Type B pancreatic cell (in vitro differentiated cells): ENCODE measurements at regions not wholly inside any gene's neighbourhood (a gene's known extent, or its start where the extent isn't known, plus 50 kb on each side); places are given as distances from the start of the nearest gene placed in this dataset.

Experiments used
- DNase-seq: peaks from one replicate; pipeline ENCODE4 v3.0.0; 2021; ENCODE audit warnings: mixed read lengths; ENCODE audit not compliant: unreplicated experiment; ENCODE audit errors: extremely low spot score
- H3K27ac Mint-ChIP-seq: 2 replicates; pipeline ENCODE4 v1.8.0; 2021; ENCODE audit warnings: mild to moderate bottlenecking, mixed read lengths
- H3K27me3 Mint-ChIP-seq: 2 replicates; pipeline ENCODE4 v1.8.0; 2021; ENCODE audit warnings: mixed read lengths
- H3K36me3 Mint-ChIP-seq: 2 replicates; pipeline ENCODE4 v1.8.0; 2021; ENCODE audit warnings: mixed read lengths
- H3K4me1 Mint-ChIP-seq: one replicate; pipeline ENCODE4 v1.8.0; 2021; ENCODE audit warnings: mixed read lengths; ENCODE audit not compliant: unreplicated experiment
- H3K4me3 Mint-ChIP-seq: 2 replicates; pipeline ENCODE4 v1.8.0; 2021; ENCODE audit warnings: mild to moderate bottlenecking, mixed read lengths
- H3K9me3 Mint-ChIP-seq: 2 replicates; pipeline ENCODE4 v1.8.0; 2021; ENCODE audit warnings: mixed read lengths
- TF ChIP-seq, protein P1 (sequence below): fragments of 200-600 bp; sonication (generic); conservative IDR thresholded peaks from 2 replicates; pipeline ENCODE4 v1.5.0; 2021; ENCODE audit warnings: antibody characterized with exemption, mild to moderate bottlenecking

GRCh38 chr7:50226669-50227068 lies 77.8 kb upstream of the IKZF1 start:
- no peaks in the 10 kb centered on the region for H3K27me3 Mint-ChIP-seq
- H3K4me3 Mint-ChIP-seq, result no peak overlapping the region
- H3K36me3 Mint-ChIP-seq, result no peaks in the 10 kb centered on the region
- TF ChIP-seq, protein P1, sequence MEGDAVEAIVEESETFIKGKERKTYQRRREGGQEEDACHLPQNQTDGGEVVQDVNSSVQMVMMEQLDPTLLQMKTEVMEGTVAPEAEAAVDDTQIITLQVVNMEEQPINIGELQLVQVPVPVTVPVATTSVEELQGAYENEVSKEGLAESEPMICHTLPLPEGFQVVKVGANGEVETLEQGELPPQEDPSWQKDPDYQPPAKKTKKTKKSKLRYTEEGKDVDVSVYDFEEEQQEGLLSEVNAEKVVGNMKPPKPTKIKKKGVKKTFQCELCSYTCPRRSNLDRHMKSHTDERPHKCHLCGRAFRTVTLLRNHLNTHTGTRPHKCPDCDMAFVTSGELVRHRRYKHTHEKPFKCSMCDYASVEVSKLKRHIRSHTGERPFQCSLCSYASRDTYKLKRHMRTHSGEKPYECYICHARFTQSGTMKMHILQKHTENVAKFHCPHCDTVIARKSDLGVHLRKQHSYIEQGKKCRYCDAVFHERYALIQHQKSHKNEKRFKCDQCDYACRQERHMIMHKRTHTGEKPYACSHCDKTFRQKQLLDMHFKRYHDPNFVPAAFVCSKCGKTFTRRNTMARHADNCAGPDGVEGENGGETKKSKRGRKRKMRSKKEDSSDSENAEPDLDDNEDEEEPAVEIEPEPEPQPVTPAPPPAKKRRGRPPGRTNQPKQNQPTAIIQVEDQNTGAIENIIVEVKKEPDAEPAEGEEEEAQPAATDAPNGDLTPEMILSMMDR, result no peak
- DNase-seq, result no peak
- no peaks in the 10 kb centered on the region for H3K9me3 Mint-ChIP-seq
- H3K27ac Mint-ChIP-seq, result no peak overlapping the region
- no peaks in the 10 kb centered on the region for H3K4me1 Mint-ChIP-seq

DNA sequence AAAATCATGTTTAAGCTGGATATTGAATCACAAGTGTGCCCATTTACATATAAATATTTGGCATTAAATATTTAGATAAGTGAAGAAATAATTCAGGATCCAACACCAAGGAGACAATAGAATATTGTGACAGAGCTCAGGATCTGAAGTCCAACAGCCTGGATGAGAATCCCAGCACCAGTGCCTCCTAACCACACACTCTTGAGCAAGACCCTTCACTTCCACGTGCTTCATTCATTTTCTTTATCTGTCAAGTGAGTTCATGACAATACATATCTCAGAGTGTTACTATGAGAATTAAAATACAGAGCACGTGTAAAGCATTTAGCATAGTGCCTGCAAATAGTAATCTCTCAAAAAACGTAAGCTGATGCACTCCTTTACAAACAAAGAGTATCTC lies 78.4 kb upstream of the IKZF1 start:
- H3K27ac Mint-ChIP-seq, result no peak overlapping the region
- no peak overlapping the region for H3K4me3 Mint-ChIP-seq
- TF ChIP-seq, protein P1, result no peak
- no peak for DNase-seq
- no peaks in the 10 kb centered on the region for H3K4me1 Mint-ChIP-seq
- H3K27me3 Mint-ChIP-seq, result no peaks in the 10 kb centered on the region
- no peaks in the 10 kb centered on the region for H3K9me3 Mint-ChIP-seq
- H3K36me3 Mint-ChIP-seq, result no peaks in the 10 kb centered on the region

DNA sequence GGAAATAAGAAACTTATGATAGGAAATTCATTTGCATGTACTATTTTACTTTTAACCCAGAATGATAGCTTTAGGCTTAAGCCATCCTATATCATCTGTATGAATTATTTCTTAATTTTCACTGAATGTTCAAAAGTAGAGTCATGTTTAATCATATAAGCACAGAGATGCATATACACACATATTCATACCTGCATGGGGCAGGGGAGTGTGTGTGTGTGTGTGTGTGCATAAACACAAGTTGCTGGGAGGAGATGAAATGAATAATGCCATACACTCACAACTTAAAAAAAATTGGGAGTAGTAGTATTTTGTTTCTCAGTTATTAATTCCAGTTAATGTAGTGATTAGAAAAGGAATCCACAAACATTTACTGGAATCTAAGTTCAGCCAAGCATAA lies 83.1 kb upstream of the IKZF1 start:
- H3K27ac Mint-ChIP-seq, result no peak overlapping the region
- no peak for DNase-seq
- TF ChIP-seq, protein P1, result no peak
- H3K36me3 Mint-ChIP-seq, result no peaks in the 10 kb centered on the region
- no peak overlapping the region for H3K4me3 Mint-ChIP-seq
- H3K4me1 Mint-ChIP-seq, result peaks cover 3% of the 10 kb centered on the region
- no peaks in the 10 kb centered on the region for H3K9me3 Mint-ChIP-seq
- no peaks in the 10 kb centered on the region for H3K27me3 Mint-ChIP-seq

- H3K4me3 Mint-ChIP-seq, result no peak overlapping the region
- TF ChIP-seq, protein P1, result no peak
Observed at GRCh38 chr7:50221028-50221427, 83.5 kb upstream of the IKZF1 start.

DNA sequence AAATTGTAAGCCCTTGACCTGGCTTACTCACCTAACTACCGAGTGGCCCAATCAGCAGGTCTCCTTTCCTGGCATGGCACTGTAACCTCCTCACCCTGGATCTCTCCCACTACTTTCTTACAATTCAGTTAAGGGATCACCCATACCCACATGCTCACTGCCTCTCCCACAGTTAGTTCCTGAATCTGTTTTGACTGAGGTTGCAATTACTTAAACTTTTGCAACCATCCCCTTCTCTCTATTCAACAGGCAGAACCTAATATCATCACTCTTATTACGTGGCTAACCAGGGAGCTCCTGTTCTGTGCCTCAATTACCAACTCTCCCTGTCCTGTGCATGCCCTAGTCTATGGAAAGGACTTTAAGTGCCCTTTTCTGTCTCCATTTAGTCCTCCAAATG lies 84.2 kb upstream of the IKZF1 start:
- H3K4me1 Mint-ChIP-seq, result peaks cover 3% of the 10 kb centered on the region
- H3K4me3 Mint-ChIP-seq, result no peak overlapping the region
- H3K9me3 Mint-ChIP-seq, result no peaks in the 10 kb centered on the region
- no peaks in the 10 kb centered on the region for H3K27me3 Mint-ChIP-seq
- no peak for DNase-seq
- no peaks in the 10 kb centered on the region for H3K36me3 Mint-ChIP-seq
- H3K27ac Mint-ChIP-seq, result no peak overlapping the region
- TF ChIP-seq, protein P1, result no peak

More at GRCh38 chr7:50221028-50221427, 83.5 kb upstream of the IKZF1 start:
- DNase-seq, result no peak
- Mint-ChIP-seq H3K27me3 (no peaks in the 10 kb centered on the region), H3K27ac (no peak overlapping the region), H3K36me3 (no peaks in the 10 kb centered on the region), H3K4me1 (peaks cover 3% of the 10 kb centered on the region), H3K9me3 (no peaks in the 10 kb centered on the region)

DNA sequence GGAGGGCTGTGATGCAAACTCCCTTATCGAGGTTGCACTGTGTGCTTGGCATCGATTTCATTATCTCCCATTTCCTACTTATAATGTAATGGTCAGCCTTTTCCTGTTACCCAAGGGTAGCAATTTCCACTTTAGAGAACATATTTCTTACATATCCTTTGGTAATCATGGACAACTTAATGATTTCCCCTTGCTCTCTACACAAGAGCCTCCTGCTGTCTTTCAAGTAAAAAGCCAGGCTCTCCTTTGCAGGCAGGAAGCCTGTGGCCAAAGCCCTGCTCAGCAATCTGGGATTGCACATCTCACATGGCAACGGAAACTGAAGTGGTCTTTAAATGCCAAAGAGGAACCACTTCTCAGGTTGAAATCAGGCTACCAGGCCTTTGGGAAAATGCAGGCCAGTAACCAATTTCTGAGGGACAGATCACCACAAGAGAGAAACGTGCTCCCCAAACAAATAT lies 86.7 kb upstream of the IKZF1 start:
- Mint-ChIP-seq H3K4me1 (peaks cover 3% of the 10 kb centered on the region), H3K36me3 (no peaks in the 10 kb centered on the region), H3K4me3 (no peak overlapping the region), H3K27me3 (no peaks in the 10 kb centered on the region), H3K9me3 (no peaks in the 10 kb centered on the region), H3K27ac (no peak overlapping the region)
- TF ChIP-seq, protein P1, result no peak
- no peak for DNase-seq
